ENCODE measurements at regions not wholly inside any gene's neighbourhood (a gene's known extent, or its start where the extent isn't known, plus 50 kb on each side); places are given as distances from the start of the nearest gene placed in this dataset.

DNA sequence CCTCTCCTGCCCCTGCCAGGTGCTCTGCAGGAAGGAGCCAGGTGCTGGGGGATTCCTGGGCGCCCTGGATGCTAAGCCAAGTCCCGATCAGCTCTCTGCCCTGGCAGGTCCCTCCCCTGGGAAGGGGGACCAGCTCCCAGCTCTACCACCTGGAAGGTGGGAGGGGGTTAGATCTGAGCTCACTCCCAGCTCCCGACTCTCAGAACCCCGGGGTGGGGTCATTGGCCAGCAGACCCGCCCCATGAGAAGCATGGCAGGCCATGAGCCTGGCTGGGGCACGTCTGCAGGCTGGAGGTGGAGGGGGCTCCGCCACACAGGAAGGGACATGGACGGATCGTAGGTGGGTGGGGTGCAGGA, 83.4 kb upstream of the NKX1-1 start:
- Histone ChIP-seq H3K9me3 (ENCODE audit: control insufficient read depth, low read length) (peaks cover 15% of the 10 kb centered on the region), H3K36me3 (ENCODE audit: control insufficient read depth, insufficient read depth, low read length) (no peaks in the 10 kb centered on the region), H3K27ac (ENCODE audit: low read depth, low read length, severe bottlenecking) (no peak overlapping the region), H3K4me1 (ENCODE audit: control insufficient read depth, insufficient read depth, low read length, poor library complexity, severe bottlenecking) (no peaks in the 10 kb centered on the region), H3K4me3 (ENCODE audit: extremely low read depth, insufficient read depth, low read length, poor library complexity, severe bottlenecking) (no peak overlapping the region)
- 80 to 100% methylated on average over 2 to 7 of the region's 9 CpGs for WGBS, 2 experiments (ENCODE audit: insufficient coverage in 2 of 2)

DNA sequence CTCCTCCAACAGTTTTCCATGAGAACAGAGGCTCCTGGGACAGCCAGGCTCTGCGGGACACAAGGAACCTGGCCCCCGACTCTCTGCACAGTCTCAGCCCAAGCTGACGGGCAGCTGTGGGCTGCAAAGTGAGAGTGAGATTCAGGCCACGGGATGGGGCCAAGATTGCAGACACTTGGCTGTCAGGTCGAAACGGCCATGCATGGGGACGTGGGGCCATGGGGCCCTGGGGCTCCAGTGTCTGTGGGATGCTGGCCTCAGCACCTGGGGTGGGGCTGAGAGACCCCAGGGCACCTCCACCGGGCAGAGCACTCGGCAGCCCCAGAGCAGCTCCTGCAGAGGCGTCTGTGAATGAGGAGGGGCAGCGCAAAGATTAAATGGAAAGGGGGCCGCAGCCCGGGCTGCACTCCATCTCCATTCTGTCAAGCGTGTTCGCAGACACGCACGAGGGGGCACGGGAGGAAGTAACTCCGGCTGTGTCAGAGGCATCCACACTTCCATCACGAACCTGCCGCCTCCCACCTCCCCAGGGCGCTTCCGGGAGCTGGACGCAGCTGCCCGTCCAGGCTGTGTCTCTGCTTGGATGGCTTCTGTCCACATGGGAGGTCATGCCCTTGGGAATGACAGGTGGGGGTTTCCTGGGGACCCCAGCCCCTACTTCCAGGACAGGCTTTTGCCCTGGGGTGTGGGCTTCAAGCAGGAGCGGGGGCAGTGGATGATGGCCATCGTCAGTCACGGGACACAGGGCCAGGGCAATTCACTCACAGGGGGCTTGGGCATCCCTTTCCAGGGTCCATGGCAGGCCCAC, 82.8 kb upstream of the NKX1-1 start:
- peaks cover 20% of the 10 kb centered on the region for H3K9me3 ChIP-seq (ENCODE audit: control insufficient read depth, low read length)
- H3K36me3 ChIP-seq (ENCODE audit: control insufficient read depth, insufficient read depth, low read length) = no peaks in the 10 kb centered on the region
- H3K27ac ChIP-seq (ENCODE audit: low read depth, low read length, severe bottlenecking) = no peak overlapping the region
- no peaks in the 10 kb centered on the region for H3K4me1 ChIP-seq (ENCODE audit: control insufficient read depth, insufficient read depth, low read length, poor library complexity, severe bottlenecking)
- no peak overlapping the region for H3K4me3 ChIP-seq (ENCODE audit: extremely low read depth, insufficient read depth, low read length, poor library complexity, severe bottlenecking)
- 79 to 82% methylated on average over 23 to 25 of the region's 28 CpGs for WGBS, 2 experiments (ENCODE audit: insufficient coverage in 2 of 2)

- no peak overlapping the region for H3K27ac ChIP-seq (ENCODE audit: low read depth, low read length, severe bottlenecking)
- H3K36me3 ChIP-seq (ENCODE audit: control insufficient read depth, insufficient read depth, low read length) = no peaks in the 10 kb centered on the region
- H3K9me3 ChIP-seq (ENCODE audit: control insufficient read depth, low read length) = peaks cover 20% of the 10 kb centered on the region
- no peaks in the 10 kb centered on the region for H3K4me1 ChIP-seq (ENCODE audit: control insufficient read depth, insufficient read depth, low read length, poor library complexity, severe bottlenecking)
- no peak overlapping the region for H3K4me3 ChIP-seq (ENCODE audit: extremely low read depth, insufficient read depth, low read length, poor library complexity, severe bottlenecking)
- WGBS, 2 experiments (ENCODE audit: insufficient coverage in 2 of 2) = 73 to 82% methylated on average over 7 of the region's 7 CpGs
Measured at GRCh38 chr4:1488357-1488756, 82.1 kb upstream of the NKX1-1 start.

- 86 to 89% methylated on average over 8 of the region's 8 CpGs for WGBS, 2 experiments (ENCODE audit: insufficient coverage in 2 of 2)
- no peaks in the 10 kb centered on the region for H3K36me3 ChIP-seq (ENCODE audit: control insufficient read depth, insufficient read depth, low read length)
- no peak overlapping the region for H3K27ac ChIP-seq (ENCODE audit: low read depth, low read length, severe bottlenecking)
- H3K4me3 ChIP-seq (ENCODE audit: extremely low read depth, insufficient read depth, low read length, poor library complexity, severe bottlenecking) = no peak overlapping the region
- H3K4me1 ChIP-seq (ENCODE audit: control insufficient read depth, insufficient read depth, low read length, poor library complexity, severe bottlenecking) = no peaks in the 10 kb centered on the region
- H3K9me3 ChIP-seq (ENCODE audit: control insufficient read depth, low read length) = peaks cover 20% of the 10 kb centered on the region
Measured at GRCh38 chr4:1487761-1488160, 81.5 kb upstream of the NKX1-1 start.

DNA sequence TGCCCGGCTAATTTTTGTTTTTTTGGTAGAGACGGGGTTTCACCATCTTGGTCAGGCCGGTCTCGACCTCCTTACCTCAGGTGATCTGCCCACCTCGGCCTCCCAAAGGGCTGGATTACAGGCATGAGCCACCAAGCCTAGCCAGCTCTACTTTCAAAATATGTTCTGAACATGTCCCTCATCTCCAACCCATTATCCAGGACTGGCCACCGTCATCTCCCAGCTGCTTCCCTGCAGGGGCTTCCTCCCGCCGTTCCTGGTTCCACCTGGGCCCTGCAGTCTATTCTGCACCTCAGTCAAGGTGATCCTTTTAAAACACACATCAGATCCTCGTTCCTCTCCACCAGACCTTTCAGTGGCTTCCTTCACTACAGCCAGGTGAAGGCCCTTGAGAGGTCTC, 80.9 kb upstream of the NKX1-1 start:
- H3K27ac ChIP-seq (ENCODE audit: low read depth, low read length, severe bottlenecking) = no peak overlapping the region
- H3K36me3 ChIP-seq (ENCODE audit: control insufficient read depth, insufficient read depth, low read length) = no peaks in the 10 kb centered on the region
- H3K9me3 ChIP-seq (ENCODE audit: control insufficient read depth, low read length) = peaks cover 20% of the 10 kb centered on the region
- no peaks in the 10 kb centered on the region for H3K4me1 ChIP-seq (ENCODE audit: control insufficient read depth, insufficient read depth, low read length, poor library complexity, severe bottlenecking)
- WGBS, 2 experiments (ENCODE audit: insufficient coverage in 2 of 2) = 86 to 90% methylated on average over 8 to 9 of the region's 9 CpGs
- H3K4me3 ChIP-seq (ENCODE audit: extremely low read depth, insufficient read depth, low read length, poor library complexity, severe bottlenecking) = no peak overlapping the region

- Histone ChIP-seq H3K4me3 (ENCODE audit: extremely low read depth, insufficient read depth, low read length, poor library complexity, severe bottlenecking) (no peak overlapping the region), H3K27ac (ENCODE audit: low read depth, low read length, severe bottlenecking) (no peak overlapping the region), H3K9me3 (ENCODE audit: control insufficient read depth, low read length) (peaks cover 25% of the 10 kb centered on the region), H3K4me1 (ENCODE audit: control insufficient read depth, insufficient read depth, low read length, poor library complexity, severe bottlenecking) (no peaks in the 10 kb centered on the region), H3K36me3 (ENCODE audit: control insufficient read depth, insufficient read depth, low read length) (no peaks in the 10 kb centered on the region)
Measured at GRCh38 chr4:1485280-1485679, 79.0 kb upstream of the NKX1-1 start.

DNA sequence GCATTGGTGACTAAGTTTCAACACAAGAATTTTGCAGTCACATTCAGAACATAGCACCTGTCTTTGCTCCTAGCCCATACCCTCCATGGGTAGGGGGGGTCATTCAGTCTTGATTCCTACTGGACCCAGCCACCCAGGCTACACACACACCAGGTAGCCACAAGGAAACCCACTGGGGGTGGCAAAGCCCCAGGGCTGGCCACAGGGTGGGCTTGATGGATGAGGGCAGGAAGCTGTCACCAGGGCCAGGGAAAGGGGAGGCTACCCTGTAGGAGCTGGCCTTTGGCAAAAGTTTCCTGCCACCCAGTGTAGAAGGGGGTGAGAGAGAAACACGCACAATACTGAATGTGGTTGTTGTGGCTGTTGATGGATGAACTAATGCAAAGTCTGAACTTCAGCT, 74.5 kb upstream of the NKX1-1 start:
- Histone ChIP-seq H3K4me3 (ENCODE audit: extremely low read depth, insufficient read depth, low read length, poor library complexity, severe bottlenecking) (no peak overlapping the region), H3K36me3 (ENCODE audit: control insufficient read depth, insufficient read depth, low read length) (no peaks in the 10 kb centered on the region), H3K4me1 (ENCODE audit: control insufficient read depth, insufficient read depth, low read length, poor library complexity, severe bottlenecking) (no peaks in the 10 kb centered on the region), H3K9me3 (ENCODE audit: control insufficient read depth, low read length) (peaks cover 18% of the 10 kb centered on the region), H3K27ac (ENCODE audit: low read depth, low read length, severe bottlenecking) (no peak overlapping the region)
- WGBS, 2 experiments (ENCODE audit: insufficient coverage in 2 of 2) = 75 to 90% methylated on average over 1 of the region's 1 CpG

- H3K4me3 ChIP-seq (ENCODE audit: extremely low read depth, insufficient read depth, low read length, poor library complexity, severe bottlenecking) = no peak overlapping the region
- H3K27ac ChIP-seq (ENCODE audit: low read depth, low read length, severe bottlenecking) = no peak overlapping the region
- H3K9me3 ChIP-seq (ENCODE audit: control insufficient read depth, low read length) = peaks cover 8% of the 10 kb centered on the region
- no peaks in the 10 kb centered on the region for H3K36me3 ChIP-seq (ENCODE audit: control insufficient read depth, insufficient read depth, low read length)
- 92 to 96% methylated on average over 4 to 10 of the region's 10 CpGs for WGBS, 2 experiments (ENCODE audit: insufficient coverage in 2 of 2)
- no peaks in the 10 kb centered on the region for H3K4me1 ChIP-seq (ENCODE audit: control insufficient read depth, insufficient read depth, low read length, poor library complexity, severe bottlenecking)
Measured at GRCh38 chr4:1479454-1479853, 73.2 kb upstream of the NKX1-1 start.

- no peak overlapping the region for H3K27ac ChIP-seq (ENCODE audit: low read depth, low read length, severe bottlenecking)
- no peaks in the 10 kb centered on the region for H3K36me3 ChIP-seq (ENCODE audit: control insufficient read depth, insufficient read depth, low read length)
- H3K4me3 ChIP-seq (ENCODE audit: extremely low read depth, insufficient read depth, low read length, poor library complexity, severe bottlenecking) = no peak overlapping the region
- peaks cover 5% of the 10 kb centered on the region for H3K9me3 ChIP-seq (ENCODE audit: control insufficient read depth, low read length)
- 75 to 81% methylated on average over 3 to 7 of the region's 10 CpGs for WGBS, 2 experiments (ENCODE audit: insufficient coverage in 2 of 2)
- no peaks in the 10 kb centered on the region for H3K4me1 ChIP-seq (ENCODE audit: control insufficient read depth, insufficient read depth, low read length, poor library complexity, severe bottlenecking)
Measured at GRCh38 chr4:1478766-1479355, 72.6 kb upstream of the NKX1-1 start.

DNA sequence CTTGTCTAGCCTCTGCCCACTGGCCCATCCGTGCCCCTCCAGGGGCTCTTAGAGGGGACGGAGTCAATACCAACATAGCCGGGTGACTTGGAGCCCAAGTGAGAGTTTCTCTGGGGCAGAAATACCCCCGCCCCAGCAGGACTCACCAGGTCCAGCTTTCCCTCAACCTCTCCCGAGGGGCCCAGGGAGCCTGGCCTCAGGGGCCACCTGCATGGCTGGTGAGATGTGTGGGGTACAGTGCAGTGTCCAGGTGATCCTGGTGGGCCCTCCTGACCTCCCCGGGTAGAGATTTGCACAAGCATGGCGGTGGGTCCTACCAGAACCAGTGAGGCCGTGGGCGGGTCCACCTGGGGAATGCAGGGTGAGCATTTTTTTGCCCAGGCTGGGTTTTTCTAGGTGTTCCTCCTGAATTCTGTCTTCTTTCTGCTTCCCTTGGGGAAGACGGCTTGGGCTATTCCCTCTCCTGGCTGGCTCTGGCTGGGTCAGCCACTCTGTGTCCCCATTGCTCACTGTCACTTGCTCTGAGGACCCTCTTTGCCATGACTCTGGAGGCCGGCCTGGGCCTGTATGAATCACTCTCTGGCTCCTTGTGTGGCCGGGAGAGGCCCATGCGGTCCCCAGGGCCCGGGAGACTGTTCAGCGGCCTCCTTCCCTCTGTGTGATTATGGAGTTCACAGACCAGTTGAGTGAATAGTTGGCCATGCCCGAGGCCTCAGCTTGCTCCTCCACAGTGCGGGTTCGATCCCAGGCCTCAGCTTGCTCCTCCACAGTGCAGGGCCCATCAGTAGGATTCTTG, 71.0 kb upstream of the NKX1-1 start:
- Histone ChIP-seq H3K4me1 (ENCODE audit: control insufficient read depth, insufficient read depth, low read length, poor library complexity, severe bottlenecking) (no peaks in the 10 kb centered on the region), H3K36me3 (ENCODE audit: control insufficient read depth, insufficient read depth, low read length) (no peaks in the 10 kb centered on the region), H3K9me3 (ENCODE audit: control insufficient read depth, low read length) (peaks cover 5% of the 10 kb centered on the region), H3K27ac (ENCODE audit: low read depth, low read length, severe bottlenecking) (no peak overlapping the region), H3K4me3 (ENCODE audit: extremely low read depth, insufficient read depth, low read length, poor library complexity, severe bottlenecking) (no peak overlapping the region)
- 87 to 89% methylated on average over 16 to 18 of the region's 18 CpGs for WGBS, 2 experiments (ENCODE audit: insufficient coverage in 2 of 2)

DNA sequence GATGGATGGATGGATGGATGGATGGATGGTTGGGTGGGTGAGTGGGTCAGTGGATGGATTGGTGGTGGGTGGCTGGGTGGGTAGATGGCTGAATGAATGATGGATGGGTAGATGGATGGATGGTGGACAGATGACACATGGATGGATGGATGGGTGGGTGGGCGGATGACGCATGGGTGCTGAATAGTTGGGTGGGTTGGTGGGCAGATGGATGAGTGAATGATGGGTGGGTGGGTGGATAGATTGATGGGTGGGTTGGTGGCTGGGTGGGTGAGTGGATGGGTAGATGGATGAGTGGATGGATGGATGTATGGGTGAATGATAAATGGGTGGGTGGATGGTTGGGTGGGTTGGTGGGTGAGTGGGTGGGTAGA, 69.9 kb upstream of the NKX1-1 start:
- Histone ChIP-seq H3K36me3 (ENCODE audit: control insufficient read depth, insufficient read depth, low read length) (no peaks in the 10 kb centered on the region), H3K9me3 (ENCODE audit: control insufficient read depth, low read length) (peaks cover 5% of the 10 kb centered on the region), H3K4me3 (ENCODE audit: extremely low read depth, insufficient read depth, low read length, poor library complexity, severe bottlenecking) (no peak overlapping the region), H3K4me1 (ENCODE audit: control insufficient read depth, insufficient read depth, low read length, poor library complexity, severe bottlenecking) (peaks cover 3% of the 10 kb centered on the region), H3K27ac (ENCODE audit: low read depth, low read length, severe bottlenecking) (no peak overlapping the region)
- WGBS, 2 experiments (ENCODE audit: insufficient coverage in 2 of 2) = 92 to 100% methylated on average over 1 to 2 of the region's 2 CpGs

All from mesodermal cell (in vitro differentiated cells).